GM19372 (cell line): ENCODE measurements at regions not wholly inside any gene's neighbourhood (a gene's known extent, or its start where the extent isn't known, plus 50 kb on each side); places are given as distances from the start of the nearest gene placed in this dataset.
"Not testable (repeated sequence)": the region's sequence is repeated elsewhere in the genome, so short reads cannot be mapped to it uniquely, and the experiment has no call there.

Experiments
- ATAC-seq: cut with Tn5 transposase; IDR thresholded peaks from one replicate; pipeline ENCODE4 v1.9.1; 2021; ENCODE audit warnings: mild to moderate bottlenecking, low read depth, moderate library complexity; ENCODE audit not compliant: unreplicated experiment

GRCh38 chrX:40530509-40530908, 50.3 kb upstream of the ATP6AP2 start:
- ATAC-seq, result no peak

DNA sequence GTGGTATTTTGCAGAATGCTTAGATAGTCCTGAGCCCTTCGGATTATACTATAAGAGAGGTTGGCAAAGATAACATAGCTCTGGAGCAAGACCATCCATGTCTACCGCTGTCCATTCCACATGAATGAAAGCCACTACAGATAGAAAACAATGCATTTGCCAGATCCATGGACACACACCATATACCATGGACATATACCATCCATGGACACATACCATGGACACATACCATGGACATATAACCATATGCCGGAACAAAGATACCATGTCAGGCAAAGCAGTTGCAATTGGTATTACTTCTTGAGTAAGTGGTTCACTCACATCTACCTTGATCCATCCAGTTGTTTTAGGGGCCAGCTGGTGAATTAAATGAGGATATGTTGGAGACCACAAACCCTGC, 53.2 kb upstream of the ATP6AP2 start:
- ATAC-seq, result no peak

DNA sequence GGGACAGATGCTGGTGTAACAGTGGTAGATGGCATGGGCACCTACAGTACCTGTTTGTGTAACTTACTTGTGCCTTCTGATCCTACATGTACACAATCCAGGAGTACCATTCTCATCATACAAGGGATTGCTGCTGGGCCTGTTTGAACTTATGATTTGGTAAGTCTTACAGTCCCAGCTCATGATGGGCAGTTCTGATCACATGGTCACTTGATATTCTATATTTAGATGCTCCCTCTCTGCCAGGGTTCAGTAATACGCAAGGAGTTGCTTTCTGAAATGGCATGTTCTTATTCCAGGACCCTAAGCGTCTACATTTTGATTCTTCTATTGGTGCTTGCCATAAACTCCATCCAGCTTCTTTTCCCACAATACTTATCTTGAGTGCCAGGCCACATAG, 54.4 kb upstream of the ATP6AP2 start:
- no peak for ATAC-seq

GRCh38 chrX:40525901-40526300, 54.9 kb upstream of the ATP6AP2 start:
- not testable (repeated sequence) for ATAC-seq

- no peak for ATAC-seq
Measured at GRCh38 chrX:40524423-40524822, 56.3 kb upstream of the ATP6AP2 start.

- ATAC-seq, result no peak
Measured at GRCh38 chrX:40523852-40524251, 56.9 kb upstream of the ATP6AP2 start.

DNA sequence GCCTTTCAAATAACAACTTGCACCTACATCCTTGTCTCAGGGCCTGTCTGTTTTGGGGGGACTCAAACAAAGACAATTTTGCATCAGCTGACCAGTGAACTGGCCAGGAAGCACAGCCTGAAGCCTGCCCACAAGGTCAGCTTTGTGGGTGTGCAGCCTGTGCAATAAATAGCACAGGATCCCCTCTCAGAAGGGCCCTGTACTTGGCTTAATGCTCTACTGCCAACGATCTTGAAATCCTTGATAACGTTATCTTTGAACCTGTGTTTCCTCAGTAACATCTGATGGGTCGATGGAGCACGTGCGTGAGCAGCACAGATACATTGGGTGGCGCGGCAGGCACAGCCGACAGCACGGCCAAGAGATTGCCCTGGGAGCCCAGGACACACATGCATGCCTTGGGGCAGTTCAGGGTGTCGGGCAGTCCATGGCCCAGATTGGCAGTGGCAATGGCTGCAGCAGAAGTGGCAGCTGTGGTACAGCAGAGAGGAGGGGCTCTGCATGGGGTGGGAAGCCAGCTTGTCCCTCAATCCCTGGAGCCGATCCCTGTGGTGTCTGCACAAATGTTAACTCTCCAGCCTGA, 58.8 kb upstream of the ATP6AP2 start:
- no peak for ATAC-seq

DNA sequence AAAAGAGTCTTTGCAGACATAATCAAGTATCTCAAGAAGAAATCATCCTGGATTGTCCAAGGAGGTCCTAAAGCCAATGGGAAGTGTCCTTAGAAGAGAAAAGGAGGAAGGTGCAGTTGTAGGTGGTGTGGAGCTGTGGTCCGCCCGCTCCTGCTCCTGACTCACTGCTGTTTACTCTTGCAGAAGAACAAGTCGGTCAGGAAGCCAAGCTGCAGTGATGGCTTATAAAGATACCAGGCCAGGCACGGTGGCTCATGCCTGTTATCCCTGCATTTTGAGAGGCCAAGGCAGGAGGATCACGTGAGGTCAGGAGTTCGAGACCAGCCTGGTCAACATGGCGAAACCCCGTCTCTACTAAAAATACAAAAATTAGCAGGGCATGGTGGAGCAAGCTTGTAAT, 66.4 kb upstream of the ATP6AP2 start:
- ATAC-seq, result no peak

DNA sequence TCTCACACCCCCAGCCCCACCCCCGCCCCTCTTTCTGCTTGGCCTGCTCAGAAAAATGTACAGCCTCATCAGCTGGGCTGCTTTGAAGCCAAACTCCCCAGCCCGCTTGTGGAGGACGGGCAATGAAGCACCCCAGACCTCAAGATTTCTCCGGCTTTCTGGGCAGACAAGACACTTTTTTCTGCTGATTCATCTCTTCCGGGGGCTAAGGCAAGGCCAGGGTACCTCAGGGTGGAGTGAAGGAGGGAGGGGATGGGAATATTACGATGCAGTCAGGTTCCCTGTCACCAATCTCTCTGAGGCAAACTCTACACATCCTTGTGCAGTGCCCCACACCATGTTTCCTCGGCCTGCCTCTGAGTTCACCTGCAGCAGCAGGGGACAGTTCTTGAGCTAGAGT, 66.9 kb upstream of the ATP6AP2 start:
- no peak for ATAC-seq

- no peak for ATAC-seq
Measured at GRCh38 chrX:40513012-40513411, 67.8 kb upstream of the ATP6AP2 start.

DNA sequence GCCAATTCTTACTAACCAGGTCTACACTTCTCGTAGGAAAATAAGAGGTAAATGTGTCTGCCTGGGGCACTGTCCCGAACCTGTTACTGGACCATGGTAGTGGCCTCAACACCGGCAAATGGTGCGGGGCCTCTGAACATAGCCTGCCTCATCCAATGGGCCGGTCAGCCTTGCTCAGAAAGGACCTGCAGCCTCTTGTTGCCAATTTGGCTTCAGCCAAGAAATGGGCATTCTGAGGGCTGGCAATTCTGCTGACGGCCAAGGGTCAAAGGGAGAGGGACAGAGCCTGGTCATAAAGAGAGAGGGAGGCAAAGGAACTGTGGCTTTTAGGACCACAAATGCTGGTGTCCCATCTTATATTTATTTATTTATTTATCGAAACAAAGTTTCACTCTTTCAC, 69.5 kb upstream of the ATP6AP2 start:
- no peak for ATAC-seq

DNA sequence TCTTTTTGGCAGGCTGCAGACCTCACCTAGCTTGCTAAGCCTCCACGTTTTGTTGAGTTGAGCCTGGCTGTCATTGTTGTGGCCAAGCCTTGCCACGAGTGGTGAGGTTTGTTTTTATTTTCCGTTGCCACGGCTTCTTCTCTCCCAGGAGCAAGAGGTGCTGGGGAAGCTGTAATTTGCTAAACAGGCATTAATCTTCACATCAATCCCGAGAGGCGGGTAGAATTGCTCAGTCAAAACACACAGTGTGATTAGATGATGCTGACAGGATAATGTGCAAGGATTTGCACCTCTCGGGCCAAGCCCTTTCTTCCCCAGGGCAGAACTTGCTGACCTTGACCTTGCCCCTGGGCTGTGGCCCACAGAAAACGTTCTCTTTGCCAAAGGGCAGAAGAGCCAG, 72.2 kb upstream of the ATP6AP2 start:
- no peak for ATAC-seq

- no peak for ATAC-seq
Measured at GRCh38 chrX:40506201-40506985, 74.4 kb upstream of the ATP6AP2 start.

DNA sequence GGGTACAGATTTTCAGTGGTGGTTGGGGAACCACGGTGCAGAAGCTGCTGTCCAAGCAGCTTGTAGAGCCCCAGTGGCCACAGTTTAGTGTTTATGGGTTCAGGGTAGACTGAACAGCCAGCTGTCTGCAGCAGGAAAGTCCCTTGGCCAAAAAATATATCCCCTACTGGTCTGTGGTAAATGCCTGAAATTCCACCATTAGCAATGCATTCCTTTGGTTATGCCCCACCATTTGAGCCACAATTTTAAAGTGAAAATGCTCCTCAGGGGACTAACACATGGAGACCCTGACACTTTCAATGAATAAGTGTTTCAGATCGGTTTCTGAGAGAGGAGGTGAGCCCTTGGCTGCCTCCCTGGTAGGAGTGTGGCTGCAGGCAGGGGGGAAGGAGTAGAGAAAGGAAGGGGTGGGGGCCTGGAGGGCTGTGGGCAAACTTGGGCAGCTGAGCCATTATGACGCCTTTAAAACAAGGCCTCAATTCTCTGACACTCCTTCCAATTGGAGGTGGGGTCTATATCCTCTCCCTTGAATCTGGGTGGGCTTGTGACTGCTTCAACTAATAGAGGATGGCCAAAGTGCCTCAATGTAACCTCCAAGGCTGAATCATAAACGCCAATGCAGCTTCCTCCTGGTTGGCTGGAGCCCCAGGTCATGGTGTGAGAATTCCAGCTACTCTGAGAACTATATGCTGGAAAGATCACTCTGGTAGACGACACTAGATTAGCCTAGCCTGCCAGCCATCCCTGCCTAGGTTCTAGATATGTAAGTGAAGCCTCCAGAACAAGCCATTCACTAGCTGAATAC, 75.8 kb upstream of the ATP6AP2 start:
- ATAC-seq, result no peak

- ATAC-seq, result no peak
Measured at GRCh38 chrX:40503094-40503493, 77.7 kb upstream of the ATP6AP2 start.

- no peak for ATAC-seq
Measured at GRCh38 chrX:40502688-40503087, 78.1 kb upstream of the ATP6AP2 start.

DNA sequence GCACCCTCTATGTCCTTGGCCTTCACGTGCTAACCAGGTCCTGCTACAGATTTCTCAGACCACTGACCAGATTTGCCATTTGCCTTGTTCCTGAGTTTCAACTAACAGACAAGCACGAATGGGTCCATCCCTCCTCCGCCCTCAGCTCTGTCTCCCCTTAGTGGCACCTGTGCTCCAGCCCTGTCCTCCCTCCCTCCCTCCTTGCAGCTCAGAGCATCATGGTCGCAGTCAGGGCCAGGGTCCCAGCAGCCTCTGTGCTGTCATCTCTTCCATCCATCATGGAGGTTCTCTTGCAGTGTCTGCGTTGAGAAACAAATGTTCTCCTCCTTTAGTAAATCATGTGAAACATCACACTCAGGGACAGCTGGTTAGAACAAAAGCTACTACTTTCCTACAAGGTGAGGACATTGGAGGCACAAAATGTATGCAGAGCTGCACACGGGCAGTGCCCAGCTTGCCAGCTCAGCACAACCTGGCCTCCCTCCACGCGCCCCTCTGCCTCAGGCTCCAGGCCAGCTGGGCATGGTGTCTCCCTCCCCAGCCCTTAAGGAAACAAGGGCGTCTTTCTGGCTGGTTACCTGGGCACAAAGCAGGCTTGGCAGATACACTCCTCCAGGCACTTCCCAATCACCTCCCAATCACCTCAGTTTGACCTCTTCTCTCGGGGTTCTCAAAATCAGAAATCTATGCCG, 79.5 kb upstream of the ATP6AP2 start:
- ATAC-seq, result no peak

GRCh38 chrX:40496728-40497127, 84.0 kb upstream of the ATP6AP2 start:
- no peak for ATAC-seq

GRCh38 chrX:40495659-40496058, 85.1 kb upstream of the ATP6AP2 start:
- no peak for ATAC-seq

DNA sequence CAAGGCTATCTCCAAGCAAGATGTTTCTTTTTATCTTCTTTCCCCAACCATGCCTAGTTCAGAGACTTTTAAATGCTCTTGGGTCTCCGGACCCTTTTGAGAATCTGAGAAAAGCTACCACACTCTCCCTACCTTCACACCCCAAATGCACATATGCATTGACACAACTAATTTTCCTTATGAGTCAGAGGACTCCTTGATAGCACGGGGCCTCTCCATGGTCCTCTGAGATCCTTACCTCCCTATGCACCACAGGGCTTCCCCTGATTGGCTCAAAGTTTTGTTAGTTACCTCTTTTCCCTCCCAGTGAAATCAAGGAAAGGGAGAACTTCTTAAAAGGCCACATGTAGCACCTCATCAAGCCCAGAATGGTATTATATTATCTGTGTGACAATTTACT, 86.8 kb upstream of the ATP6AP2 start:
- no peak for ATAC-seq

- ATAC-seq, result no peak
Measured at GRCh38 chrX:40488296-40488695, 92.5 kb upstream of the ATP6AP2 start.
